ENCODE measurements at regions not wholly inside any gene's neighbourhood (a gene's known extent, or its start where the extent isn't known, plus 50 kb on each side); places are given as distances from the start of the nearest gene placed in this dataset.

DNA sequence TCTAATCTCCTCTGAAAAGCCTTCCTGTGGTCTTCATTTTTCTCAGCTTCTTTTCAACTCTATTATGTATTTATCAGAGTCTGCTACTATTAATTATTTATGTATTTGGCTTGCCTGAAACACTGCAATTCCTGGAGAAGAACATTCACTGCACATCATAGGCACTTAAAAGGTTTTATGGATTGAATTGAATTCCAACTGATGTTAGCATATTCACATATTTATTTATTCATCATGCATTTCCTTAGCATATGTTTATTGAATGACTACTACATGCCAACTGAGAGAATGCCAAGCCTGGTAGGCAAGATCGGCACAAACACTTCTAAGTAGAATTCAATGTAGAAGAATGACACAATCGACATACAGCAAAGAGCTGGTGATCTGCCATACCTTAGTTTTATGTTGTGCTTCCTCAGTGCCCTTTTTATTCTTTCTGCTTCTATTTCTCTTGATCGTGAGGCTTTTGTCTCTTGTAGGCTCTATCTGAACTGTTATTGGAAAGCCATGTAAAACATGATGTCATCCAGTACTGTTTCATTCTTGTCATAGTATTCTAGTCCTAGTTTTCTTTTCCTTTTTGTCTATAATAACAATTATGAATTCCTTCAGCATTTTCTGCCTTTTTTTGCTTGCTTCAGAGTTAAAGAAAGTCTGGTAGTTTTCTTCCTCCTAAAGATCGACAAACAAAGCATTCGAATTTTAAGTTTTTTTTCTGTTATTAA, 454.2 kb downstream of the TLE4 start:
- ATAC-seq = no peak
- DNase-seq (ENCODE audit: low spot score in 2 of 2) = no peak
- Mint-ChIP-seq H3K36me3 (no peaks in the 10 kb centered on the region), H3K4me1 (no peaks in the 10 kb centered on the region), H3K4me3 (no peak overlapping the region), H3K9me3 (no peaks in the 10 kb centered on the region), H3K27ac (no peak overlapping the region)

DNA sequence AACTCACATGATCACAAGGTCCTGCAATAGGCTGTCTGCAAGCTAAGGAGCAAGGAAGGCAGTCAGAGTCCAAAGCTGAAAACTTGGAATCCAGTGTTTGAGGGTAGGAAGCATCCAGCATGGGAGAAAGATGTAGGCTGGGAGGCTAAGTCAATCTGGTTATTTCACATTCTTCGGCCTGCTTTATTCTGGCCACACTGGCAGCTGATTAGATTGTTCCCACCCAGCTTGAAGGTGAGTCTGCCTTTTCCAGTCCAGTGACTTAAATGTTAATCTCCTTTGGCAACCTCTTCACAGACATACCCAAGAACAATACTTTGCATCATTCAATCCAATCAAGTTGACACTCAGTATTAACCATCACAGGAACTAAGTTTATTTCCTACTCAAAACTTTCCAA, 453.4 kb downstream of the TLE4 start:
- no peak for ATAC-seq

DNA sequence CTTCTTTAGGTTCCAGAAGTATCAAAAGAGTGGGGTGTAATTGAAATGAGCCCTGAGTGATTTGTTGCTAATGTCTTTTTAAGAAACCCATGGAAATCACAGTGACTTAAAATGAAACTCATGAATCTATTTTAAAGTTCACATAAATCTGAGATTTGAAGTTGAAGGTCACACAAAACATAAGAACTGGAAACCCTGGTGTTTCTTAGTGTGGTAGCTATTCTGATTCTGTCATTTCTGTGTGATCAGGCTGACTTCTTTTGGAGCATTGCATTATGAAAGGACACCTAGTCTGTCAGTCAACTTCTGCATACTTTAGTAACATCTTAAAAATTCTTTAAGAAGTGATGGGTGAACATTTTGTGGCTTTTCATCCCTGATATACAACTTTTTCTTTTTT, 448.8 kb downstream of the TLE4 start:
- ATAC-seq = no peak
- H3K4me1 Mint-ChIP-seq = no peaks in the 10 kb centered on the region
- no peaks in the 10 kb centered on the region for H3K36me3 Mint-ChIP-seq
- H3K4me3 Mint-ChIP-seq = no peak overlapping the region
- H3K27ac Mint-ChIP-seq = no peak overlapping the region
- no peak for DNase-seq (ENCODE audit: low spot score in 2 of 2)
- H3K9me3 Mint-ChIP-seq = no peaks in the 10 kb centered on the region

More for the DNA sequence above, 453.4 kb downstream of the TLE4 start:
- Mint-ChIP-seq H3K4me1 (no peaks in the 10 kb centered on the region), H3K27ac (no peak overlapping the region), H3K9me3 (no peaks in the 10 kb centered on the region), H3K4me3 (no peak overlapping the region), H3K36me3 (no peaks in the 10 kb centered on the region)
- no peak for DNase-seq (ENCODE audit: low spot score in 2 of 2)

DNA sequence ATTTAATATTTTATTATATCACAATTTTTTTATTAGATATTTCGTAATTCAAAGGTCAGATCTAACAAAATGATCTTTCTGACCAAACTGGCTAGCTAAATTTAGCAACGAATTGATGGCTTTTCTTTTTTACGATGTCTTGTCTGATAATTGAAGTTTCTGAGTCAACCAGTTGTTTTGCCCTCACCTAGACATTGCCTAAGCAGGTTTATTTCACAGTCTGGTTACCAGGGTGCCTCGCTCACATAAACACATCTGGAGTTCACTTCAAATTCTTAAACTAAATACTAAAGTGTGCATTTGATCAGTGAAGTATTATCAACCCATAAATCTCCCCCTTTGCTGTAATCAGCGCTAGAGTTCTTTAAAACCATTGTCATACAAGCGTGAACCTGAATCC, 448.3 kb downstream of the TLE4 start:
- DNase-seq (ENCODE audit: low spot score in 2 of 2) (no peak), ATAC-seq (no peak)
- Mint-ChIP-seq H3K4me3 (no peak overlapping the region), H3K9me3 (no peaks in the 10 kb centered on the region), H3K36me3 (no peaks in the 10 kb centered on the region), H3K4me1 (no peaks in the 10 kb centered on the region), H3K27ac (no peak overlapping the region)

DNA sequence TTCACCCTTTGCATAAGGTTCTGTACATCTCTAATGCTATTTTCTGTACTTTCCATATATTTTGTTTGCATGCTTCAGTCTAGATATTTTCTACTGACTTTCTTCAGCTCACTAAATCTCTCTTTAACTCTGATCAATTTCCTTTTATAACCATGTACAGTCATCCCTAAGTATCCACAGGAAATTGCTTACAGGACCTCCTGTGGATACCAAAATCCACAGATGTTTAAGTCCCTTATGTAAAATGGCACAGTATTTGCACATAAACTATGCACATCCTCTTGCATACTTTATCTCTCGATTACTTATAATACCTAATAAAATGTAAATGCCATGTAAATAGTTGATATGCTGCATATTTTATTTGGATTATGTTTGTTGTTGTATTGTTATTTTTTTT, 442.1 kb downstream of the TLE4 start:
- Mint-ChIP-seq H3K36me3 (no peaks in the 10 kb centered on the region), H3K4me3 (no peak overlapping the region), H3K4me1 (no peaks in the 10 kb centered on the region), H3K27ac (no peak overlapping the region), H3K9me3 (peaks cover 6% of the 10 kb centered on the region)
- ATAC-seq (no peak), DNase-seq (ENCODE audit: low spot score in 2 of 2) (no peak)

DNA sequence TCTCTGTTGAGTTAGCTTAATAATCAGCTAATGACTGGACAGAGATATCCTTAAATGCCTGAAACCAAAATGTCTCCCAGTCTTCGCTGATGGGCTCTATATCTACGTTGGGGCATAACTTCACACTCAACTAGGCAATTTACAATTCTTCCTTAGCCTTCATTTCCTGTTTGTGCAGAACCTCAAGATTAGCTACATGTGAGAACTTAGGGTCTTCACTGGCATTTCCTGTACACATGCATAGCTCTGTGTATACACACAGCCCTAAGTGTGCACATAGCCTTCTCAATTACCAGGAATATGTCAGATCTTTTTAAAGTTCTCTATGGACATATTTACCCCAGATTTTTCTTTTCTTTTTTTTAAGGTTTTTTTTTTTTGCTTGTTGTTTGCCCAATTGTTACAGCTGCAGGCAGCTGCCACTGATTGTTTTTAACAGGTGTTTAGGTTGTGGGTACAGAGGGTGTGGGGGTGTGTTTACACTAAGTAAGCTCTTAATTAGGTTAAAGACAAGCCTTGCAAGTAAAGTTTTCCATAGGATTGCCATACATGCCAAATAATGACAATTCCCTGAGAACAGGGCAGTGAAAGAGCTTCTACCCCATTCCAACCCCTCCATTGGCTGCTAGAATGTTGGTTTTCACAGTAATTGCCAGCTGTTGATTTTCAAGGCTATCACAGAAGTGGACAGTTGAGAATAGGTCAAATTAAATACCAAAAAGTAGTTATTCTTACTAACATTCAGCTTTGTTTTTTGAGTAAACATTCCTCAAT, 441.0 kb downstream of the TLE4 start:
- no peaks in the 10 kb centered on the region for H3K4me1 Mint-ChIP-seq
- ATAC-seq (no peak), DNase-seq (ENCODE audit: low spot score in 2 of 2) (no peak)
- no peak overlapping the region for H3K27ac Mint-ChIP-seq
- peaks cover 6% of the 10 kb centered on the region for H3K9me3 Mint-ChIP-seq
- no peak overlapping the region for H3K4me3 Mint-ChIP-seq
- H3K36me3 Mint-ChIP-seq = no peaks in the 10 kb centered on the region

DNA sequence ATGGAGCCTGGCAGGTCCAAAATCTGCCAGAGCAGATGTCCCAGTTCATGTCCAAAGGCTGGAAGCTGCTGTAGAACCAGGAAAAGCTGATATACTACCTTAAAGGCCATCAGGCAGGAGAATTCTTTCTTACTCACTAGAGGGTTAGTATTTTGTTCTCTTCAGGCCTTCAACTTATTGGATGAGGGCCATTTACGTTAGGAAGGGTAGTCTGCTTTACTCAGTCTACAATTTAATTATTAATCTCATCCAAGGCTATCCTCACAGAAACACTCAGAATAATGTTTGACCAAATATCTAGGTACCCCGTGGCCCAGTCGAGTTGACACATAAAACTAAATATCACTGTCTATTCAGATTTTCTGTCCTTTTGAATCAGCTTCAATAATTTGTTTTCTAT, 437.4 kb downstream of the TLE4 start:
- DNase-seq (ENCODE audit: low spot score in 2 of 2) (no peak), ATAC-seq (no peak)
- H3K4me1 Mint-ChIP-seq = no peaks in the 10 kb centered on the region
- no peaks in the 10 kb centered on the region for H3K36me3 Mint-ChIP-seq
- no peak overlapping the region for H3K4me3 Mint-ChIP-seq
- H3K9me3 Mint-ChIP-seq = peaks cover 6% of the 10 kb centered on the region
- H3K27ac Mint-ChIP-seq = no peak overlapping the region

DNA sequence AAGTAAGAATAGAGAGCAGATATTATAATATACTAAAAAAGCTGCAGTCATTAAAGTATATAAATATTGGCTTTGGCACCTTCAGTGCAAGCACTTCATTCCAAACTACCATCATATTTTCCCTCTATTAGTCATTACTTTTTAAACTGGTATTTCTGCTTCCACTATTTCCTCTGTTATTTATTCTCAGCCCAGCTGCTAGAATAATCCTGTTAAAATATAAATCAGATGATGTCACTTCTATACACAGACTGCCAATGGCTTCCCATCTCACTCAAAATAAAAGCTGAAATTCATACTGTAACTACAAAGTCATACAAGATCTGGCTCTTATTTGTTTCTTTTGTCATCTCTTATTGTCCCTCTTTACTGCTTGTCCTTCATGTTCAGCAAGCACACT, 432.9 kb downstream of the TLE4 start:
- H3K36me3 Mint-ChIP-seq = no peaks in the 10 kb centered on the region
- DNase-seq (ENCODE audit: low spot score in 2 of 2) = no peak

DNA sequence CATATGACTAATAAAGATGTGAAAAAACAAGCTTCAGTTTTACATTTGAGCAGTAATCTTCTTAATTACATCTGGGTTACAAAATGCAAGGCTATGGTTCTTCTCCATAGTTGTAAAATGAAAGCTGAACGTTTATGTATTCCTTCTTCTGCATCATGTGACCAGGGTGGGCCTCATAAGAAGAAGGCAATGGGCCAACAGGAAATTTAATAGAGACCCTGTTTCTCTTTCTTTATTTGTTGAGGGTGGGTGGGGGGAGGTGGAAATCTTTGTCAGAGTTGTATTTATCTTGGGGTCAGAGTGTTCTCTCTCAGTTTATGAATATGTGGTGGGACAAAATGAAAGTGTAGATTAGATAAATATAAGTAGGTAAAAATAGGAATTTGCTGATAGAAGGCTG, 418.8 kb downstream of the TLE4 start:
- ATAC-seq (no peak), DNase-seq (ENCODE audit: low spot score in 2 of 2) (no peak)
- Mint-ChIP-seq H3K36me3 (no peaks in the 10 kb centered on the region), H3K4me3 (no peak overlapping the region), H3K27ac (no peak overlapping the region), H3K9me3 (no peaks in the 10 kb centered on the region), H3K4me1 (no peaks in the 10 kb centered on the region)

More for the DNA sequence above, 432.9 kb downstream of the TLE4 start:
- no peaks in the 10 kb centered on the region for H3K4me1 Mint-ChIP-seq
- no peak overlapping the region for H3K27ac Mint-ChIP-seq
- no peak overlapping the region for H3K4me3 Mint-ChIP-seq
- no peaks in the 10 kb centered on the region for H3K9me3 Mint-ChIP-seq
- no peak for ATAC-seq

DNA sequence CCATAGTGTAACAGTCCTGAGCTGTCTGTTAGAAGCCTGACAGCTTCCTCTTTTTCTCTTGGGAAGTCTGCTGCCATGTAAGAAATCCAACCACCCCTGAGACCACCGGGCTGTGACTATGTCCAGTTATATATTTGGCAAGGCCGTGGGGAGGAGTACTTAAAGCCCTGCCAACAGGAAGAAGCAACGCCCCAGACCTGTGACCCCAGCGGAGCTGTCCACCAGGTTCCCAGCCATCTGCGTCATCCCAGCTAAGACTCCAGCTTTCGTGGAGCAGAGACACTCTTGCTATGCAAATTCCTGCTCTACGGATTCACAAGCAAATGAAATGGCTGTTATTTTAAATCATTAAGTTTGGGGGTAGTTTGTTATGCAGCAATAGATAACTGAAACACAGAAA, 417.3 kb downstream of the TLE4 start:
- no peak for ATAC-seq
- Mint-ChIP-seq H3K4me3 (no peak overlapping the region), H3K4me1 (no peaks in the 10 kb centered on the region)

DNA sequence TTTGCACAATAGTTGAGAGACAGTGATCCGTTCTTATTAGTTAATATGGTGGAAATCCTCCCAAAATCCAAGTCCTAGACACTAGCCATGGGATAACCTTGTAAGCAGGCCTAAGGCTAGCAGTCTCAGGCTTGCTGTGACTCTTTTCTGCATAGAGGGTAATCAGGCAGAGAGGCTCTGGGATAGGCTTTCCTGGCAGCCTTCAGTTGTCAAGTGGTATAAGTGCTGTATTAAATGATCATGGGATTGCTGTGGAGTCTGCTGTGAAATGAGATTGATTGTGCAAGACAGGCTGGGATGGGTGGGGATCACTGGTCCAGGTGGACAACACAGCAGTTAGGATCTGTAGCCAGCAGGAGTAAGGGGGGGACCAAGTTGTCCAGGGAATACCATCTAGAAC, 416.4 kb downstream of the TLE4 start:
- Mint-ChIP-seq H3K9me3 (no peaks in the 10 kb centered on the region), H3K27ac (no peak overlapping the region), H3K4me3 (no peak overlapping the region), H3K4me1 (no peaks in the 10 kb centered on the region), H3K36me3 (no peaks in the 10 kb centered on the region)
- DNase-seq (ENCODE audit: low spot score in 2 of 2) (no peak), ATAC-seq (no peak)

More for the DNA sequence above, 417.3 kb downstream of the TLE4 start:
- no peak for DNase-seq (ENCODE audit: low spot score in 2 of 2)
- H3K9me3 Mint-ChIP-seq = no peaks in the 10 kb centered on the region
- no peaks in the 10 kb centered on the region for H3K36me3 Mint-ChIP-seq
- no peak overlapping the region for H3K27ac Mint-ChIP-seq

DNA sequence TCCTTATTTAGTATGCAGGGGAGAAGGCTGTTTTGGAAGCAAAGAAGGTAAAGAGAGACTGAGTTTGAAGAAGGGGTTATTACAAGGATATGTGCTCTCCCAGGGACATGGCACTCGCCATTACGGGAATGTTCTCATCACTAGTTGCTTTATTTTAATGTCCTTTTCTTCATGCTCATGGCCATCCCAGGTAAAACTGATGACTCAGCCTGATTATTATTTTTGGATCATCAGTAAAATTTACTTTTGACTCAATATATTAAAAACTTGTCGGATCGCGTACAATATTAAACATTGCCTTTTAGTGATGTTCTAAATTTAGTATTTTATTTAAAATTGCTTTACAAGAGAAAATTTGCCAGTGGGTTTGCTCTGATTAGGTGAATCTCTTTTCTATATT, 414.7 kb downstream of the TLE4 start:
- H3K27ac Mint-ChIP-seq = no peak overlapping the region
- H3K4me1 Mint-ChIP-seq = no peaks in the 10 kb centered on the region
- DNase-seq (ENCODE audit: low spot score in 2 of 2) = no peak
- no peaks in the 10 kb centered on the region for H3K36me3 Mint-ChIP-seq
- H3K4me3 Mint-ChIP-seq = no peak overlapping the region
- ATAC-seq = no peak
- H3K9me3 Mint-ChIP-seq = no peaks in the 10 kb centered on the region

DNA sequence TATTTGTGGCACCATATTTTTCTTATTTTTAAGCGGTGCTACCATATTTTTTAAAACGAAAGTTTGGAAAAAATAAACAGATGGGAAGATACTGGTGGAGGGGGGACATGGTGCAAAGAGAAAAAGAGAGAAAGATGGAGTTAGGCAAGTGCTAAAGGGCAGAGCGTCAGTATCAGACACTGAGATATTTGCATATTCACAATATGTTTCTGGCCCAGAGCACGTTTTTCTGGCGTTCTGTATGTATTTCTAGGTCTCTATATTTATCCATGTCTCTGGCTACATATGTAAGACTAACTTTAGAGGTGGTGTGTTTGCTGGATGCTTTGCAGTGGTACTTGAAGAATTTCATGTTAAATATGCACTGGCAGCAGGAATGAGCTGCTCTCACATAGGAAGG, 414.0 kb downstream of the TLE4 start:
- no peak for ATAC-seq
- Mint-ChIP-seq H3K4me3 (no peak overlapping the region), H3K27ac (no peak overlapping the region), H3K9me3 (no peaks in the 10 kb centered on the region), H3K36me3 (no peaks in the 10 kb centered on the region), H3K4me1 (no peaks in the 10 kb centered on the region)
- DNase-seq (ENCODE audit: low spot score in 2 of 2) = no peak

DNA sequence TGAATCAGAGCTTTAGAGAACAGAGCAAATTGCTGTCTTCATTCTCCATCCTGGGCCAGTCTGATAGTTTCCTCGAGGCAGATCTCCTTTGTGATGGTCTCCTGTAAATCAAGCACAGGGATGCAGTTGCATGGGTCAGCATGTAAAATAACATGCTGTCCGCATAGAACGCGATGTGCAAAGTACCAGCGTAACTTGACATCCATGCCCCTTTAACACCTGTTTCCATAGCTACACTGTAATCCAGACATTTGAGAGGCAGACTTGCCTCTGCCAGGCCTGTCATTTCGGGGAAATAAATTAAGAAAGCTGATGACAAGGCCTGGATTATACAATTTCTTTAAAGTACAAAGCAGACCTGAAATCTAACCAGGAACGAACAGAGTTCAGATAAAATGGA, 413.5 kb downstream of the TLE4 start:
- no peak for ATAC-seq
- H3K36me3 Mint-ChIP-seq = no peaks in the 10 kb centered on the region
- no peak overlapping the region for H3K4me3 Mint-ChIP-seq
- no peak overlapping the region for H3K27ac Mint-ChIP-seq
- H3K4me1 Mint-ChIP-seq = no peaks in the 10 kb centered on the region
- H3K9me3 Mint-ChIP-seq = no peaks in the 10 kb centered on the region
- no peak for DNase-seq (ENCODE audit: low spot score in 2 of 2)

DNA sequence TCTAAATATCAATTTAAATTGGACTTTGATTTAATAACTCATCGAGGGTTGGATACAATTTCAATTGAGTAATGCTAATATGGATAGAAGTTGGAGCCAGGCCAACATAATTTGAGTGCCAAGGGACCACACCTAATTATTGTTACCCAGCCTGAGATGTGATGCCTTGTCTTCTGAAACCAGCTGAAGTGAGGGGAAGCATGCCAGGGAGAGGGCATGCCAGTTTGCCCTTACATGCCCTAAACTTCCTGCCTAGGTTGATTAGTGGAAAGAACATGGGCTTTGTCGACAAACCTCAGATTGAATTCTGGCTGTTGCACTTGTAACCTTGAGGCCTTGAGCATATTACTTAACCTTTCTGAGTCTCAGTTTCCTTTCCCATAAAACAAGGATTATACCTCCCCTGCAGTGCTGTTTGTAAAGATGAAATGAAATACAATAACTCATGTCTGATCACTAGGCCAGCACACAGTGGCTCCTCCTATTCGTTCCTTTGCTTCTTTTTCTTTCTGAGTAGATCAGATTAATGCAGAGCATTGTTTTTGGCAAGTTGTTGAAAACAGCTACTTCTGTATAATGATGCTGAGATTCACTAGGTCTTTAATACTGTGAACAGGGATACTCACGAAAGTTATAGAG, 412.8 kb downstream of the TLE4 start:
- Mint-ChIP-seq H3K4me1 (no peaks in the 10 kb centered on the region), H3K9me3 (no peaks in the 10 kb centered on the region), H3K36me3 (no peaks in the 10 kb centered on the region), H3K4me3 (no peak overlapping the region), H3K27ac (no peak overlapping the region)
- ATAC-seq = no peak
- no peak for DNase-seq (ENCODE audit: low spot score in 2 of 2)

DNA sequence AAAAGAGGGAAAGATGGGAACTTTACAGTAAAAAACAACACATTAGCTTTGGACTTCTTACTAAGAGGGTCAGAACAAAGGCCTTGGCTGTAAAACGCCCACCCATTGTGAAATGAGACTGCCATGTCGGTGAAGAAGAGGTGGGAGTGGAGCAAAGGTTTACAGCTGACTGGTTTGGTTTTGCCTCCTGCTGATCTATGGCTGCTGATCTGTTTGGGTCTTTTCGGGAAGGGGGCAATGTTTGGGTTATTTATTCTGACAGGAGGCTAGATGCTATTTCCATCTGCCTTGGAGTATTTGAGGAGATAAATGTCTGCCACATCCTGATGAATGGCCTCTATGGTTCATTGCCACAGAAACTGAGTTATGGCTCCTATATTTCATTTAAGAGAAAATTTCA, 408.7 kb downstream of the TLE4 start:
- H3K27ac Mint-ChIP-seq = no peak overlapping the region
- no peak overlapping the region for H3K4me3 Mint-ChIP-seq
- H3K9me3 Mint-ChIP-seq = no peaks in the 10 kb centered on the region
- ATAC-seq = no peak
- H3K36me3 Mint-ChIP-seq = no peaks in the 10 kb centered on the region
- H3K4me1 Mint-ChIP-seq = no peaks in the 10 kb centered on the region
- DNase-seq (ENCODE audit: low spot score in 2 of 2) = no peak

All from stimulated activated effector memory CD8-positive, alpha-beta T cell treated with anti-CD3 and anti-CD28 coated beads, Interleukin-12 subunit alpha, Interleukin-12 subunit beta, amount 100 ng/mL, for 72 hours (primary cell).